Cardiac muscle cell (in vitro differentiated cells and primary cell): ENCODE measurements at regions not wholly inside any gene's neighbourhood (a gene's known extent, or its start where the extent isn't known, plus 50 kb on each side); places are given as distances from the start of the nearest gene placed in this dataset.

Source experiments
- DNase-seq, 2 donors: peaks; one replicate each; pipeline versions ENCODE4 v3.0.0 to v3.0.0-alpha.2; 2010 to 2017; ENCODE audit warnings: low read depth in 1 of 2, low spot score in 1 of 2
- H3K27ac ChIP-seq: fragments of 200-600 bp; sonication (generic); 2 replicates; pipeline ENCODE4 v1.5.1; 2016
- H3K27me3 ChIP-seq: fragments of 200-600 bp; sonication (generic); 2 replicates; pipeline ENCODE4 v1.6.0; 2016; ENCODE audit warnings: control low read depth
- H3K36me3 ChIP-seq: fragments of 200-600 bp; sonication (generic); 2 replicates; pipeline ENCODE4 v1.5.1; 2016; ENCODE audit warnings: control low read depth
- H3K4me1 ChIP-seq: fragments of 200-600 bp; sonication (generic); 2 replicates; pipeline ENCODE4 v1.8.1; 2017; ENCODE audit warnings: low read depth, mild to moderate bottlenecking, mixed run types
- H3K4me3 ChIP-seq: fragments of 200-600 bp; sonication (generic); 2 replicates; pipeline ENCODE4 v1.5.1; 2016; ENCODE audit warnings: mild to moderate bottlenecking
- H3K9me3 ChIP-seq: fragments of 200-600 bp; sonication (generic); 2 replicates; pipeline ENCODE4 v1.5.1; 2017; ENCODE audit warnings: low read depth, mild to moderate bottlenecking, control low read depth
- TF ChIP-seq, protein P1 (sequence below): IDR thresholded peaks from 2 replicates; pipeline ENCODE4 v1.5.1; 2012; ENCODE audit warnings: low read depth, mild to moderate bottlenecking, low read length

DNA sequence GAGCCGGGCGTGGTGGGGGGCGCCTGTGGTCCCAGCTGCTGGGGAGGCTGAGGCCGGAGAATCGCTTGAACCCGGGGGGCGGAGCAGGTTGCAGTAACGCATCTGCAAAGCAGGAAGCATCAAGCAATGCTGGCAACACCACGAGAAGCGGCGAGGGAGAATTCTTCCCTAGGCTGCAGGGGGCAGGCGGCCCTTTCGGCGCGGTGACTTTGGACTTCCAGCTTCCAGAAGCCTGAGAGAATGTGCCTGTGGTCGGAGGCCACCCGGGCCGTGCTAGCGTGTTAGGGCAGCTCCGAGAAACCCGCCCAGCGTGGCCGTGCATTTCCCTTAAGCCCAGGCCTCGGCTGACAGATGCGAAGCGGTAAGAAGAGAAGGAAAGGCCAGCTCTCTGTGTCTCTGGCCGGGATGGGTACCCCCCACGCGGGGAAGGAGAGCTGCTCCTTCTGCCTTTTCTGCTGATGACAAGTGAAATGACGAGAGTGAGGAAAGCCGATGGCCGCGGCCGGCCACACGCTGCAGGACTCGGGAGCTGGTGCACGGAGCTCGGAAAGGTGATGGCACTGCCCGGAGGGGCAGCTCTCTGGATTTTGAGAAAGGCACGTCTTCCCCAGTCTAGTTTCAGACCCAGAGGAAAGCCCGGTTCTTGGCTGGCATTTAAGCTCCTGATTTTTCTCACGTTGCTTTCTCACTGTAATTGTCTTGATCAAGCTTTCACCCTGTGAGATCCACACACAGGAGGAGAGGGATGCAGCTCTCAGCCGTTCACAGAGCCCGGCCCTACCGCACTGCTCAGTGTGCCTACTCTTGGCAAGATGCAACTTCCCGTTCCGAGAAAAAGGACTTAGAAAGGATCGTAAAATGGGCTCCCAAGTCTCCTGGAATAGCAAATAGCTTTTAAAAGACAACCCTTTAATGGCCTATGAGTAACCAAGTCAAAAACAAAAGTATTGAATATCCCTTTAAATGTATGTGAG lies 68.3 kb upstream of the EXOC2 start:
- Histone ChIP-seq H3K36me3 (no peaks in the 10 kb centered on the region), H3K27me3 (no peaks in the 10 kb centered on the region), H3K4me3 (no peak overlapping the region), H3K9me3 (no peaks in the 10 kb centered on the region), H3K27ac (no peak overlapping the region), H3K4me1 (no peaks in the 10 kb centered on the region)
- TF ChIP-seq, protein P1, sequence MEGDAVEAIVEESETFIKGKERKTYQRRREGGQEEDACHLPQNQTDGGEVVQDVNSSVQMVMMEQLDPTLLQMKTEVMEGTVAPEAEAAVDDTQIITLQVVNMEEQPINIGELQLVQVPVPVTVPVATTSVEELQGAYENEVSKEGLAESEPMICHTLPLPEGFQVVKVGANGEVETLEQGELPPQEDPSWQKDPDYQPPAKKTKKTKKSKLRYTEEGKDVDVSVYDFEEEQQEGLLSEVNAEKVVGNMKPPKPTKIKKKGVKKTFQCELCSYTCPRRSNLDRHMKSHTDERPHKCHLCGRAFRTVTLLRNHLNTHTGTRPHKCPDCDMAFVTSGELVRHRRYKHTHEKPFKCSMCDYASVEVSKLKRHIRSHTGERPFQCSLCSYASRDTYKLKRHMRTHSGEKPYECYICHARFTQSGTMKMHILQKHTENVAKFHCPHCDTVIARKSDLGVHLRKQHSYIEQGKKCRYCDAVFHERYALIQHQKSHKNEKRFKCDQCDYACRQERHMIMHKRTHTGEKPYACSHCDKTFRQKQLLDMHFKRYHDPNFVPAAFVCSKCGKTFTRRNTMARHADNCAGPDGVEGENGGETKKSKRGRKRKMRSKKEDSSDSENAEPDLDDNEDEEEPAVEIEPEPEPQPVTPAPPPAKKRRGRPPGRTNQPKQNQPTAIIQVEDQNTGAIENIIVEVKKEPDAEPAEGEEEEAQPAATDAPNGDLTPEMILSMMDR, result no peak
- no peak for DNase-seq

DNA sequence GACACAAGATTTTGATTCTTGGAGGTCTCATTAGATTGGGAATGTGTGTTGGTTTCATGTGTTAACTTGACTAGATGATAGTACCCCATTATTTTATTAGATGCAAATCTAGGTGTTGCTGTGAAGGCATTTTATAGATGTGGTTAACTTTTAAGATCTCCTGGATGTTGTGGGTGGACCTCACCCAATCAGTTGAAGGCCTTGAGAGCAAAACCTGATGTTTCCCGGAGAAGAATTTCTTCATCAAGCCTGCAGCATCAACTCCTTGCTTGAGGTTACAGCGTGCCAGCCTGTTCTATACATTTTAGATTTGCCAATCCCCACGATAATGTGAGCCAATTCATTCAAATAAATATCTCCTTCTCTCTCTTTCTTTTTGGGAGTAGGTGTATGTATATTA lies 66.8 kb upstream of the EXOC2 start:
- TF ChIP-seq, protein P1, result no peak
- H3K9me3 ChIP-seq, result no peaks in the 10 kb centered on the region

DNA sequence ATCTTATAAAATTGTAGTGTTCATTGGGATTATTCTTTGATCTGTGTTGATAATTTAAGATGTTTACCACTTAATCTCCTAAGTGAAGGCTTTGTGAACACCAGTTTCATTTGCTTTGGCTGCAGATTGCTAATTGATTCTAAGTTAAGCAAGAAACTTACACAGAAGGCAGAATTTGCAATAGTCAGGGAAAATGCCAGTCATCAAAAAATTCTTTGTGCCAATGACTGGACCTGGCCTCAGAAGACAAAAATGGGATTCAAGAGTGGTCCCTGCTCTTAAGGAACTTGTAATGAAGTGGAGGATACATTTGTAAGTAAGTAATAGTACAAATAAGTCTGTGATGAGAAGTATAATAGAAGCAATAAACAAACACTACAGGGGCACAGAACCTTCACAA lies 63.3 kb upstream of the EXOC2 start:
- no peaks in the 10 kb centered on the region for H3K36me3 ChIP-seq
- H3K4me3 ChIP-seq, result no peak overlapping the region
- H3K9me3 ChIP-seq, result no peaks in the 10 kb centered on the region
- no peak for DNase-seq
- no peak overlapping the region for H3K27ac ChIP-seq
- TF ChIP-seq, protein P1, result no peak
- no peaks in the 10 kb centered on the region for H3K27me3 ChIP-seq
- no peaks in the 10 kb centered on the region for H3K4me1 ChIP-seq

More for the DNA sequence above, 66.8 kb upstream of the EXOC2 start:
- Histone ChIP-seq H3K4me1 (no peaks in the 10 kb centered on the region), H3K4me3 (no peak overlapping the region), H3K27me3 (no peaks in the 10 kb centered on the region), H3K27ac (no peak overlapping the region), H3K36me3 (no peaks in the 10 kb centered on the region)
- no peak for DNase-seq

DNA sequence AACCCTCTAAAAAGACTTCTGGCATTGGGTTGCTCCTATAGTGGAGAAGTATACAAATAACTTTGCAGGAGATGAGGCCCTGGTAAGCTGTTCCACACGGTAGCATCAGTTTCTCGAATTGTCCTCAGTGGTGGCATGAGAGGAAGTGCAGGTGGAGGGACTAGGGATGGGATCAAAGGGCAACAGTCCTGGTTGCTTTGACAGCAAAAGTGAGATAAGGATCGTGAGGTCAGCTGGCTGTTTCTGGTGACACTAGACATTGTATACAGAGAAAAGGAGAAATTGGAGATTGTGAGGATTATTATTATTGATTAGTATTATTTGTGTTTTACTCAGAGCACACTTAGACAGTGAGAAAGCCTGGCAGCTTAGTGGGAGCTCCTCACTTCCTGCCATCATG lies 61.3 kb upstream of the EXOC2 start:
- Histone ChIP-seq H3K4me3 (no peak overlapping the region), H3K4me1 (no peaks in the 10 kb centered on the region), H3K27me3 (no peaks in the 10 kb centered on the region), H3K9me3 (no peaks in the 10 kb centered on the region), H3K36me3 (no peaks in the 10 kb centered on the region), H3K27ac (no peak overlapping the region)
- no peak for DNase-seq
- TF ChIP-seq, protein P1, result no peak

DNA sequence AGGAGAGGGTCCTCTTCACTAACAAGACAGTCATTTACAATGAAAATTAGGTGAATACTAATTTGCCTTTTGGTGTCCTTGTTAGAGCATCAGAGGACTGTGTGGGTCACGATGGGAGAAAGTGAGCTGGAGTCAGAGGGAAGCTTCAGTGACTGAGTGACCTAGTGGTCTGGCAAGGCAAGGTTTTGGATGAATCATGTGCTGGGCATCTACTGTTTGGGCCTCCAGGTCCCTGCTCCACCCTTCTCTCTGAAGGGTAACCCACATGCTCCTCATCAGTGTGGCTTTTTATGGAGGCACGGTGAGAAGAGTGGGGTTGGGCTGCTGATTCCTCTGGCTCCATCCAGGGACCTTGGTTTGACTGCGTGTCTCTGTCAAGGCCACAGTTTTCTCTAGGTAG lies 60.5 kb upstream of the EXOC2 start:
- Histone ChIP-seq H3K36me3 (no peaks in the 10 kb centered on the region), H3K9me3 (no peaks in the 10 kb centered on the region), H3K4me3 (no peak overlapping the region), H3K27ac (no peak overlapping the region), H3K4me1 (no peaks in the 10 kb centered on the region), H3K27me3 (no peaks in the 10 kb centered on the region)
- TF ChIP-seq, protein P1, result no peak
- DNase-seq, result no peak
